H9 (cell line): ENCODE measurements at regions not wholly inside any gene's neighbourhood (a gene's known extent, or its start where the extent isn't known, plus 50 kb on each side); places are given as distances from the start of the nearest gene placed in this dataset.

ENCODE experiments used
- DNase-seq: peaks from one replicate; pipeline ENCODE4 v3.0.0-alpha.2; 2017
- H2AFZ ChIP-seq: one replicate; pipeline ENCODE4 v1.6.1; 2013; ENCODE audit warnings: mild to moderate bottlenecking, low read length, control low read depth, moderate library complexity
- H2AK5ac ChIP-seq: 2 replicates; pipeline ENCODE4 v1.6.1; 2013; ENCODE audit warnings: low read length, control low read depth, mixed read lengths; ENCODE audit not compliant: insufficient read length
- H2BK120ac ChIP-seq: one replicate; pipeline ENCODE4 v1.6.1; 2013; ENCODE audit warnings: low read depth, mild to moderate bottlenecking, low read length, control low read depth, inconsistent platforms; ENCODE audit not compliant: poor library complexity, severe bottlenecking
- H2BK12ac ChIP-seq: 2 replicates; pipeline ENCODE4 v1.6.1; 2013; ENCODE audit warnings: low read length, control low read depth, mixed read lengths, low read depth; ENCODE audit not compliant: insufficient read length
- H2BK15ac ChIP-seq: 2 replicates; pipeline ENCODE4 v1.6.1; 2013; ENCODE audit warnings: low read depth, low read length, control low read depth
- H2BK20ac ChIP-seq: one replicate; pipeline ENCODE4 v1.6.1; 2013; ENCODE audit warnings: low read depth, mild to moderate bottlenecking, low read length, control low read depth, inconsistent platforms; ENCODE audit not compliant: poor library complexity, severe bottlenecking
- H2BK5ac ChIP-seq: 2 replicates; pipeline ENCODE4 v1.6.1; 2013; ENCODE audit warnings: low read length, control low read depth, mixed read lengths; ENCODE audit not compliant: insufficient read length
- H3K14ac ChIP-seq: 2 replicates; pipeline ENCODE4 v1.6.1; 2013; ENCODE audit warnings: low read length, control low read depth; ENCODE audit not compliant: insufficient read depth
- H3K18ac ChIP-seq: 2 replicates; pipeline ENCODE4 v1.6.1; 2013; ENCODE audit warnings: low read depth, mild to moderate bottlenecking, mixed read lengths, low read length, control low read depth; ENCODE audit not compliant: insufficient read length
- H3K23ac ChIP-seq: 2 replicates; pipeline ENCODE4 v1.6.1; 2013; ENCODE audit warnings: low read length, control low read depth, mixed read lengths, low read depth; ENCODE audit not compliant: insufficient read length
- H3K23me2 ChIP-seq: 2 replicates; pipeline ENCODE4 v1.6.1; 2013; ENCODE audit warnings: low read depth, mild to moderate bottlenecking, mixed read lengths, low read length, control low read depth; ENCODE audit not compliant: insufficient read length, poor library complexity, severe bottlenecking
- H3K27ac ChIP-seq: 2 replicates; pipeline ENCODE4 v1.5.1; 2013; ENCODE audit warnings: low read length, control low read depth, mixed read lengths, low read depth; ENCODE audit not compliant: insufficient read length
- H3K27me3 ChIP-seq: 2 replicates; pipeline ENCODE4 v1.6.1; 2013; ENCODE audit warnings: low read length, control low read depth, inconsistent platforms; ENCODE audit not compliant: insufficient read depth
- H3K4ac ChIP-seq: 2 replicates; pipeline ENCODE4 v1.6.1; 2013; ENCODE audit warnings: low read depth, mild to moderate bottlenecking, control low read depth, inconsistent platforms, low read length, moderate library complexity
- H3K4me1 ChIP-seq: 2 replicates; pipeline ENCODE4 v1.6.1; 2013; ENCODE audit warnings: low read length, control low read depth, inconsistent platforms; ENCODE audit not compliant: insufficient read depth
- H3K4me2 ChIP-seq: 2 replicates; pipeline ENCODE4 v1.6.1; 2013; ENCODE audit warnings: low read length, control low read depth, mixed read lengths; ENCODE audit not compliant: insufficient read length, insufficient read depth
- H3K56ac ChIP-seq: 2 replicates; pipeline ENCODE4 v1.6.1; 2013; ENCODE audit warnings: low read depth, mild to moderate bottlenecking, mixed read lengths, low read length, control low read depth; ENCODE audit not compliant: insufficient read length
- H3K79me1 ChIP-seq: 2 replicates; pipeline ENCODE4 v1.6.1; 2013; ENCODE audit warnings: low read depth, mild to moderate bottlenecking, moderate library complexity, low read length, control low read depth, inconsistent platforms; ENCODE audit not compliant: insufficient read depth, poor library complexity, severe bottlenecking
- H3K79me2 ChIP-seq: 2 replicates; pipeline ENCODE4 v1.6.1; 2013; ENCODE audit warnings: low read length, control low read depth, inconsistent platforms; ENCODE audit not compliant: insufficient read depth
- H3K9ac ChIP-seq: 2 replicates; pipeline ENCODE4 v1.6.1; 2013; ENCODE audit warnings: low read length, control low read depth, mixed read lengths; ENCODE audit not compliant: insufficient read length; ENCODE audit errors: extremely low read depth
- H3K9me3 ChIP-seq: one replicate; pipeline ENCODE4 v1.6.1; 2013; ENCODE audit warnings: low read depth, low read length, inconsistent platforms; ENCODE audit not compliant: control insufficient read depth
- H3T11ph ChIP-seq: one replicate; pipeline ENCODE4 v1.6.1; 2013; ENCODE audit warnings: mild to moderate bottlenecking, low read length, control low read depth, inconsistent platforms
- H4K20me1 ChIP-seq: one replicate; pipeline ENCODE4 v1.6.1; 2013; ENCODE audit not compliant: control insufficient read depth, insufficient read length, insufficient read depth
- H4K5ac ChIP-seq: 2 replicates; pipeline ENCODE4 v1.6.1; 2013; ENCODE audit warnings: low read depth, mild to moderate bottlenecking, mixed read lengths, low read length, control low read depth; ENCODE audit not compliant: insufficient read length
- H4K8ac ChIP-seq: replicated peaks from 2 replicates; pipeline ENCODE4 v1.6.1; 2013; ENCODE audit warnings: low read length, control low read depth, mixed read lengths, low read depth; ENCODE audit not compliant: insufficient read length
- H4K91ac ChIP-seq: 2 replicates; pipeline ENCODE4 v1.6.1; 2013; ENCODE audit warnings: low read depth, mild to moderate bottlenecking, moderate library complexity, mixed read lengths, low read length, control low read depth; ENCODE audit not compliant: insufficient read length
- H3K27ac Mint-ChIP-seq, 3 experiments: 2 replicates in 2 of 3; 3 replicates in 1 of 3; pipeline ENCODE4 v1.8.0; 2020 to 2021; ENCODE audit warnings: mixed read lengths in 3 of 3, mild to moderate bottlenecking in 1 of 3, moderate library complexity in 1 of 3
- H3K27me3 Mint-ChIP-seq: 2 replicates; pipeline ENCODE4 v1.8.0; 2021; ENCODE audit warnings: low read depth, mild to moderate bottlenecking, moderate library complexity, mixed read lengths
- H3K36me3 Mint-ChIP-seq, 3 experiments: 2 replicates in 2 of 3; 3 replicates in 1 of 3; pipeline ENCODE4 v1.8.0; 2020 to 2021; ENCODE audit warnings: low read depth in 3 of 3, mixed read lengths in 3 of 3; ENCODE audit not compliant: insufficient read depth in 1 of 3
- H3K4me1 Mint-ChIP-seq, 2 experiments: 2 replicates each; pipeline ENCODE4 v1.8.0; 2020; ENCODE audit warnings: mixed read lengths in 2 of 2
- H3K4me3 Mint-ChIP-seq, 2 experiments: 2 replicates in 1 of 2; 3 replicates in 1 of 2; pipeline ENCODE4 v1.8.0; 2020 to 2021; ENCODE audit warnings: mild to moderate bottlenecking in 2 of 2, mixed read lengths in 2 of 2, moderate library complexity in 1 of 2
- H3K9me3 Mint-ChIP-seq, 2 experiments: 2 replicates in 1 of 2; 3 replicates in 1 of 2; pipeline ENCODE4 v1.8.0; 2020; ENCODE audit warnings: mild to moderate bottlenecking in 2 of 2, mixed read lengths in 2 of 2, moderate library complexity in 1 of 2
- CTCF ChIP-seq: fragments of 200-600 bp; sonication (generic); conservative IDR thresholded peaks from 3 replicates; pipeline ENCODE4 v1.8.0; 2021; ENCODE audit warnings: antibody characterized with exemption, mild to moderate bottlenecking
- WGBS: extraction: QIAGEN DNeasy Blood & Tissue Kit; methylation state at CpG from one replicate; pipeline ENCODE4 v1.1.7; 2013; ENCODE audit warnings: missing lambda C conversion rate, low lambda C conversion rate, mixed read lengths; ENCODE audit not compliant: insufficient read length; ENCODE audit errors: extremely low coverage; 5-methylcytosine and 5-hydroxymethylcytosine counted together

GRCh38 chr20:40768105-40768504, 79.1 kb upstream of the MAFB start:
- Mint-ChIP-seq H3K4me3 (no peak overlapping the region), H3K27me3 (peaks cover 2% of the 10 kb centered on the region; the same call in 1 of the 2 replicates), H3K9me3 (no peaks in the 10 kb centered on the region), H3K4me1 (peaks cover 27% of the 10 kb centered on the region in 2 experiments), H3K36me3 (no peaks in the 10 kb centered on the region), H3K27ac (no peak overlapping the region; a peak in 1 of 7 replicates)
- H4K20me1 ChIP-seq: no peaks in the 10 kb centered on the region
- no peaks in the 10 kb centered on the region for H3K23me2 ChIP-seq
- H3K79me2 ChIP-seq: no peaks in the 10 kb centered on the region
- H3K56ac ChIP-seq: no peak overlapping the region
- no peak for TF ChIP-seq CTCF
- no peak overlapping the region for H4K5ac ChIP-seq
- no peak overlapping the region for H3K27ac ChIP-seq
- H3T11ph ChIP-seq: no peak overlapping the region
- H3K27me3 ChIP-seq: no peaks in the 10 kb centered on the region; the same call in 1 of the 2 replicates
- no peak overlapping the region for H4K8ac ChIP-seq
- no peak overlapping the region for H2AFZ ChIP-seq
- H2BK20ac ChIP-seq: no peak overlapping the region
- no peak overlapping the region for H3K4me2 ChIP-seq
- H2BK12ac ChIP-seq: no peak overlapping the region
- H3K9ac ChIP-seq: no peak overlapping the region
- DNase-seq: peak; percentile 4
- H2BK15ac ChIP-seq: no peak overlapping the region
- H2AK5ac ChIP-seq: no peak overlapping the region
- WGBS: no CpG with 5 or more reads among the region's 3 CpGs
- H3K79me1 ChIP-seq: no peaks in the 10 kb centered on the region
- H4K91ac ChIP-seq: no peak overlapping the region
- H3K14ac ChIP-seq: no peak overlapping the region
- peaks cover 6% of the 10 kb centered on the region; the same call in 1 of the 2 replicates for H3K4me1 ChIP-seq
- H3K18ac ChIP-seq: no peak overlapping the region
- no peak overlapping the region for H3K4ac ChIP-seq
- no peak overlapping the region for H3K23ac ChIP-seq
- no peak overlapping the region for H2BK120ac ChIP-seq
- H3K9me3 ChIP-seq: no peaks in the 10 kb centered on the region
- H2BK5ac ChIP-seq: no peak overlapping the region
